ENCODE measurements at regions not wholly inside any gene's neighbourhood (a gene's known extent, or its start where the extent isn't known, plus 50 kb on each side); places are given as distances from the start of the nearest gene placed in this dataset.

- TF ChIP-seq CTCF (IDR thresholded peaks at IDR 0.05; ENCODE audit: borderline replicate concordance, extremely low read depth, low read length, poor library complexity, severe bottlenecking) (no peak), EZH2 (IDR thresholded peaks at IDR 0.05; ENCODE audit: borderline replicate concordance, low read depth, low read length, severe bottlenecking) (no peak)
Measured at GRCh38 chr7:68671671-68672070, 926.6 kb upstream of the AUTS2 start.

Measured in DND-41 (cell line).